SK-N-SH (cell line): ENCODE measurements at regions not wholly inside any gene's neighbourhood (a gene's known extent, or its start where the extent isn't known, plus 50 kb on each side); places are given as distances from the start of the nearest gene placed in this dataset.

Experiments used
- EP300 ChIP-seq, 2 experiments: IDR thresholded peaks; 2 replicates each; pipeline versions ENCODE4 v1.4.0 to v1.6.1; 2012; ENCODE audit warnings: borderline replicate concordance in 1 of 2, low read depth in 1 of 2, low read length in 1 of 2
- FOXM1 ChIP-seq: IDR thresholded peaks from 2 replicates; pipeline ENCODE4 v1.4.0; 2012; ENCODE audit warnings: low read depth, mild to moderate bottlenecking
- JUND ChIP-seq: IDR thresholded peaks from 2 replicates; pipeline ENCODE4 v1.4.0; 2012
- MXI1 ChIP-seq: IDR thresholded peaks from 2 replicates; pipeline ENCODE4 v1.6.1; 2012; ENCODE audit warnings: mild to moderate bottlenecking, low read depth, low read length, improper control_type of control experiment
- NRF1 ChIP-seq: IDR thresholded peaks from 2 replicates; pipeline ENCODE4 v1.6.1; 2012; ENCODE audit warnings: low read depth, mild to moderate bottlenecking, low read length
- RFX5 ChIP-seq: IDR thresholded peaks from 2 replicates; pipeline ENCODE4 v1.6.1; 2012; ENCODE audit warnings: mild to moderate bottlenecking, improper control_type of control experiment, low read length
- USF1 ChIP-seq: IDR thresholded peaks from 2 replicates; pipeline ENCODE4 v1.4.0; 2012; ENCODE audit warnings: low read depth, borderline replicate concordance
- TF ChIP-seq, protein P1 (sequence below): fragments of 200-600 bp; sonication (generic); IDR thresholded peaks from 2 replicates; pipeline ENCODE4 v1.6.1; 2017; ENCODE audit warnings: antibody characterized with exemption, mild to moderate bottlenecking, moderate library complexity
- TF ChIP-seq, protein P2 (sequence below): IDR thresholded peaks from 2 replicates; pipeline ENCODE4 v1.4.0; 2012; ENCODE audit warnings: low read depth, borderline replicate concordance
- TF ChIP-seq, protein P3 (sequence below): IDR thresholded peaks from 2 replicates; pipeline ENCODE4 v1.4.0; 2012; ENCODE audit warnings: low read depth

GRCh38 chr7:81394029-81394428 is 375.8 kb downstream of the HGF start:
- TF ChIP-seq NRF1 (no peak), MXI1 (no peak), JUND (no peak), FOXM1 (no peak), RFX5 (no peak), USF1 (no peak), EP300 (IDR thresholded peaks at IDR 0.05; ENCODE audit: borderline replicate concordance in 1 of 2, low read depth in 1 of 2, low read length in 1 of 2) (no peak)
- TF ChIP-seq, protein P1, sequence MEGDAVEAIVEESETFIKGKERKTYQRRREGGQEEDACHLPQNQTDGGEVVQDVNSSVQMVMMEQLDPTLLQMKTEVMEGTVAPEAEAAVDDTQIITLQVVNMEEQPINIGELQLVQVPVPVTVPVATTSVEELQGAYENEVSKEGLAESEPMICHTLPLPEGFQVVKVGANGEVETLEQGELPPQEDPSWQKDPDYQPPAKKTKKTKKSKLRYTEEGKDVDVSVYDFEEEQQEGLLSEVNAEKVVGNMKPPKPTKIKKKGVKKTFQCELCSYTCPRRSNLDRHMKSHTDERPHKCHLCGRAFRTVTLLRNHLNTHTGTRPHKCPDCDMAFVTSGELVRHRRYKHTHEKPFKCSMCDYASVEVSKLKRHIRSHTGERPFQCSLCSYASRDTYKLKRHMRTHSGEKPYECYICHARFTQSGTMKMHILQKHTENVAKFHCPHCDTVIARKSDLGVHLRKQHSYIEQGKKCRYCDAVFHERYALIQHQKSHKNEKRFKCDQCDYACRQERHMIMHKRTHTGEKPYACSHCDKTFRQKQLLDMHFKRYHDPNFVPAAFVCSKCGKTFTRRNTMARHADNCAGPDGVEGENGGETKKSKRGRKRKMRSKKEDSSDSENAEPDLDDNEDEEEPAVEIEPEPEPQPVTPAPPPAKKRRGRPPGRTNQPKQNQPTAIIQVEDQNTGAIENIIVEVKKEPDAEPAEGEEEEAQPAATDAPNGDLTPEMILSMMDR: no peak
- TF ChIP-seq, protein P2, sequence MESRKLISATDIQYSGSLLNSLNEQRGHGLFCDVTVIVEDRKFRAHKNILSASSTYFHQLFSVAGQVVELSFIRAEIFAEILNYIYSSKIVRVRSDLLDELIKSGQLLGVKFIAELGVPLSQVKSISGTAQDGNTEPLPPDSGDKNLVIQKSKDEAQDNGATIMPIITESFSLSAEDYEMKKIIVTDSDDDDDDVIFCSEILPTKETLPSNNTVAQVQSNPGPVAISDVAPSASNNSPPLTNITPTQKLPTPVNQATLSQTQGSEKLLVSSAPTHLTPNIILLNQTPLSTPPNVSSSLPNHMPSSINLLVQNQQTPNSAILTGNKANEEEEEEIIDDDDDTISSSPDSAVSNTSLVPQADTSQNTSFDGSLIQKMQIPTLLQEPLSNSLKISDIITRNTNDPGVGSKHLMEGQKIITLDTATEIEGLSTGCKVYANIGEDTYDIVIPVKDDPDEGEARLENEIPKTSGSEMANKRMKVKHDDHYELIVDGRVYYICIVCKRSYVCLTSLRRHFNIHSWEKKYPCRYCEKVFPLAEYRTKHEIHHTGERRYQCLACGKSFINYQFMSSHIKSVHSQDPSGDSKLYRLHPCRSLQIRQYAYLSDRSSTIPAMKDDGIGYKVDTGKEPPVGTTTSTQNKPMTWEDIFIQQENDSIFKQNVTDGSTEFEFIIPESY: no peak
- TF ChIP-seq, protein P3, sequence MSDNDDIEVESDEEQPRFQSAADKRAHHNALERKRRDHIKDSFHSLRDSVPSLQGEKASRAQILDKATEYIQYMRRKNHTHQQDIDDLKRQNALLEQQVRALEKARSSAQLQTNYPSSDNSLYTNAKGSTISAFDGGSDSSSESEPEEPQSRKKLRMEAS: no peak
